ENCODE measurements at regions not wholly inside any gene's neighbourhood (a gene's known extent, or its start where the extent isn't known, plus 50 kb on each side); places are given as distances from the start of the nearest gene placed in this dataset.

DNA sequence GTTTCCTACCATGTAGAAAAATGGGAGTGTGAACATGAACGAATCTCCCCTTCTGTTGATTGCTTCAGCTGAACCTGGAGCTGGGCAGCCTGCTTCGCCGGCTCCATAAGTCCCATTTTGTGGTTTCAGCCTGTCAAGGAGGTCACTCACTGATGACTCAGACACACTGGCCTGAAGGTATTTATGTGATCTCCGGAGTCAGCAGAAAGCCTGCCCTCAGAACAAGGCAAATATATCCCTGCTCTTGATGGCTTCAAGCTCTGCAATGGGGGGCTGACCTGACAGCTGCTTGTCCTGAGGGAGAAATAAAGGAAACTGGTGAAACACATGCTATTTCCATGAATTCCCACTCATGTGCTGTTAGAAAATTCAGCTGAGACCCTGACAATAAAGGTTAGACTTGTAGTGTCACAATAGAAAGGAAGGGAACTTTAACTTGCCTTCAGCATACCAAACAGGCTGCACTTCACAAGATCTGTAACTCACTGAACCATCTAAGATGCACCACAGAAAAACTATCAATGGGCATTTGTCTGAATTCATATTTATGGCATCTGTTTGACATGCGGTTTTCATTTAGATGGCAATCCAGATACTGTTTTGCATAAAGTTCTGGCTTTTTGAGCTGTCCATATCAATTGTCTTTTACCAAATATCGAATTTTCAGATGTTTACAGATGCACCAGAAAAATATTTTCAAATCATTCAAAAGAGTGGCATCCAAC is 282.0 kb upstream of the VEPH1 start (continued):
- TF ChIP-seq, protein P1, sequence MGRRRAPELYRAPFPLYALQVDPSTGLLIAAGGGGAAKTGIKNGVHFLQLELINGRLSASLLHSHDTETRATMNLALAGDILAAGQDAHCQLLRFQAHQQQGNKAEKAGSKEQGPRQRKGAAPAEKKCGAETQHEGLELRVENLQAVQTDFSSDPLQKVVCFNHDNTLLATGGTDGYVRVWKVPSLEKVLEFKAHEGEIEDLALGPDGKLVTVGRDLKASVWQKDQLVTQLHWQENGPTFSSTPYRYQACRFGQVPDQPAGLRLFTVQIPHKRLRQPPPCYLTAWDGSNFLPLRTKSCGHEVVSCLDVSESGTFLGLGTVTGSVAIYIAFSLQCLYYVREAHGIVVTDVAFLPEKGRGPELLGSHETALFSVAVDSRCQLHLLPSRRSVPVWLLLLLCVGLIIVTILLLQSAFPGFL (CRISPR knock-in tag; IDR thresholded peaks at IDR 0.05): no peak

DNA sequence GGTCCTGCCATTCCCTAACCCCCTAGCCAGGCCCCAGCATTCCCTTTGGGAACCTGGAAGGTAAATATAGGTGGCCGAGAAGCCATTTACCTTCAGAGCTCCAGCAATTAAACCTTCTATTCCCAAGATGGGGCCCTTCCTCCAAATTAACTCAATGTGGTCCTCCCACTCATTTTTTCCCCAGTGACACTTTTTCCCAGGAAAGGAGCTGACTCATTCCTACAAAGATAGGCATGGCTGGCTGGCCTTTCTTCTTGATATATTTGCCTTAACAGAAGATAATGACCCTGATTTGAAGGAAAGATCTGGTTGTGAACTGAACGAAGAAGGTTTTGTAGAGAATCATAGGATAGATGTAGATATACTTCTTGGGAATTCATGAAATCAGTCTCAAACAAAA is 279.0 kb upstream of the VEPH1 start:
- ChIA-PET CTCF (ENCODE audit: low intra/inter-chr PET ratio) (no interaction called here), POLR2A (interaction anchor here (0.6 kb wide), 1 partner anchor 98 kb away, joined by 3 read pairs; no protein-coding TSS in a partner anchor)
- H3K27ac ChIP-seq (ENCODE audit: extremely low read depth, low read depth, low read length): no peak overlapping the region
- no TSS peak for BruUV-seq (replicated peaks)
- H2AFZ ChIP-seq (ENCODE audit: low read depth, low read length): no peak overlapping the region
- no peaks in the 10 kb centered on the region for H3K27me3 ChIP-seq (ENCODE audit: control insufficient read depth in 2 of 2, insufficient read depth in 2 of 2, low read length in 2 of 2)
- intact Hi-C loops (cut with micrococcal nuclease) (no loop called here), in situ Hi-C loops (cut with MboI) (no loop called here)
- no peaks in the 10 kb centered on the region for H3K79me2 ChIP-seq (ENCODE audit: control insufficient read depth, insufficient read depth, low read length)
- H3K4me1 ChIP-seq (replicated peaks in 1 of 2; ENCODE audit: control insufficient read depth in 2 of 2, insufficient read depth in 2 of 2, low read length in 2 of 2): no peaks in the 10 kb centered on the region; a peak in 1 of 5 replicates
- 0% methylated on average over 2 of the region's 2 CpGs for WGBS (ENCODE audit: insufficient coverage, low coverage, missing lambda C conversion rate)
- DNase-seq (ENCODE audit: extremely low read depth in 1 of 4, low spot score in 3 of 4) (no peak), ATAC-seq (no peak), FAIRE-seq (no peak)
- H3K36me3 ChIP-seq (ENCODE audit: control insufficient read depth, insufficient read depth, low read length): no peaks in the 10 kb centered on the region
- H3K4me3 ChIP-seq: no peak overlapping the region
- H3K9ac ChIP-seq (ENCODE audit: insufficient read depth in 1 of 2, low read depth in 2 of 2, low read length in 2 of 2): no peak overlapping the region
- no peak overlapping the region for H3K4me2 ChIP-seq (ENCODE audit: insufficient read depth, low read length)
- no peaks in the 10 kb centered on the region for H3K9me1 ChIP-seq (ENCODE audit: control insufficient read depth, insufficient read depth, low read length)
- no peaks in the 10 kb centered on the region for H4K20me1 ChIP-seq (replicated peaks; ENCODE audit: control insufficient read depth, insufficient read depth, low read length)
- peak; percentile 44 for TF ChIP-seq MAFG (tag; conservative IDR thresholded peaks at IDR 0.05)
- no peak for TF ChIP-seq TOE1 (IDR thresholded peaks at IDR 0.05; ENCODE audit: borderline replicate concordance)
- no peak for TF ChIP-seq TOE1 (CRISPR knock-in tag; IDR thresholded peaks at IDR 0.05; ENCODE audit: borderline replicate concordance, low read depth)
- TF ChIP-seq ESRRA (IDR thresholded peaks at IDR 0.05; ENCODE audit: borderline replicate concordance, low read depth): no peak
- no peak for TF ChIP-seq ARID2 (IDR thresholded peaks at IDR 0.05)
- TF ChIP-seq, protein P2, sequence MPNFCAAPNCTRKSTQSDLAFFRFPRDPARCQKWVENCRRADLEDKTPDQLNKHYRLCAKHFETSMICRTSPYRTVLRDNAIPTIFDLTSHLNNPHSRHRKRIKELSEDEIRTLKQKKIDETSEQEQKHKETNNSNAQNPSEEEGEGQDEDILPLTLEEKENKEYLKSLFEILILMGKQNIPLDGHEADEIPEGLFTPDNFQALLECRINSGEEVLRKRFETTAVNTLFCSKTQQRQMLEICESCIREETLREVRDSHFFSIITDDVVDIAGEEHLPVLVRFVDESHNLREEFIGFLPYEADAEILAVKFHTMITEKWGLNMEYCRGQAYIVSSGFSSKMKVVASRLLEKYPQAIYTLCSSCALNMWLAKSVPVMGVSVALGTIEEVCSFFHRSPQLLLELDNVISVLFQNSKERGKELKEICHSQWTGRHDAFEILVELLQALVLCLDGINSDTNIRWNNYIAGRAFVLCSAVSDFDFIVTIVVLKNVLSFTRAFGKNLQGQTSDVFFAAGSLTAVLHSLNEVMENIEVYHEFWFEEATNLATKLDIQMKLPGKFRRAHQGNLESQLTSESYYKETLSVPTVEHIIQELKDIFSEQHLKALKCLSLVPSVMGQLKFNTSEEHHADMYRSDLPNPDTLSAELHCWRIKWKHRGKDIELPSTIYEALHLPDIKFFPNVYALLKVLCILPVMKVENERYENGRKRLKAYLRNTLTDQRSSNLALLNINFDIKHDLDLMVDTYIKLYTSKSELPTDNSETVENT (CRISPR knock-in tag; IDR thresholded peaks at IDR 0.05): no peak
- TF ChIP-seq, protein P3, sequence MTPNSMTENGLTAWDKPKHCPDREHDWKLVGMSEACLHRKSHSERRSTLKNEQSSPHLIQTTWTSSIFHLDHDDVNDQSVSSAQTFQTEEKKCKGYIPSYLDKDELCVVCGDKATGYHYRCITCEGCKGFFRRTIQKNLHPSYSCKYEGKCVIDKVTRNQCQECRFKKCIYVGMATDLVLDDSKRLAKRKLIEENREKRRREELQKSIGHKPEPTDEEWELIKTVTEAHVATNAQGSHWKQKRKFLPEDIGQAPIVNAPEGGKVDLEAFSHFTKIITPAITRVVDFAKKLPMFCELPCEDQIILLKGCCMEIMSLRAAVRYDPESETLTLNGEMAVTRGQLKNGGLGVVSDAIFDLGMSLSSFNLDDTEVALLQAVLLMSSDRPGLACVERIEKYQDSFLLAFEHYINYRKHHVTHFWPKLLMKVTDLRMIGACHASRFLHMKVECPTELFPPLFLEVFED (CRISPR knock-in tag; conservative IDR thresholded peaks at IDR 0.05): no peak
- no peaks in the 10 kb centered on the region for H3K9me3 ChIP-seq (replicated peaks; ENCODE audit: control insufficient read depth, insufficient read depth, low read depth, low read length)
